GM12878 (cell line): ENCODE measurements at regions not wholly inside any gene's neighbourhood (a gene's known extent, or its start where the extent isn't known, plus 50 kb on each side); places are given as distances from the start of the nearest gene placed in this dataset.

ENCODE experiments used
- ATF7 ChIP-seq: fragments of 450-650 bp; IDR thresholded peaks from 2 replicates; pipeline ENCODE4 v1.6.1; 2016; ENCODE audit warnings: low read depth, mild to moderate bottlenecking
- CTCF ChIP-seq, 3 experiments: IDR thresholded peaks in 2 of 3; conservative IDR thresholded peaks in 1 of 3; 2 replicates each; pipeline ENCODE4 v1.5.1; 2011; ENCODE audit warnings: low read depth in 3 of 3, low read length in 3 of 3, mild to moderate bottlenecking in 3 of 3, control low read depth in 2 of 3, moderate library complexity in 2 of 3, inconsistent platforms in 1 of 3, mixed read lengths in 1 of 3; ENCODE audit not compliant: control insufficient read depth in 2 of 3, insufficient read depth in 1 of 3; ENCODE audit errors: extremely low read depth in 1 of 3
- JUNB ChIP-seq: IDR thresholded peaks from 2 replicates; pipeline ENCODE4 v1.6.1; 2016; ENCODE audit warnings: antibody characterized with exemption, mild to moderate bottlenecking
- POLR2AphosphoS5 ChIP-seq: IDR thresholded peaks from 2 replicates; pipeline ENCODE4 v1.6.1; 2011; ENCODE audit warnings: mild to moderate bottlenecking, low read length, inconsistent platforms
- TBL1XR1 ChIP-seq: IDR thresholded peaks from 2 replicates; pipeline ENCODE4 v1.6.1; 2012; ENCODE audit warnings: low read depth, low read length, improper control_type of control experiment
- ZNF217 ChIP-seq: fragments of 450-650 bp; IDR thresholded peaks from 2 replicates; pipeline ENCODE4 v1.6.1; 2017; ENCODE audit warnings: antibody characterized with exemption, mild to moderate bottlenecking

GRCh38 chr4:23594125-23594524 lies 295.7 kb downstream of the PPARGC1A start:
- TF ChIP-seq POLR2AphosphoS5: no peak
- no peak for TF ChIP-seq TBL1XR1
- no peak for TF ChIP-seq ATF7
- no peak for TF ChIP-seq JUNB
- no peak for TF ChIP-seq CTCF (IDR thresholded peaks at IDR 0.05 in 2 of 3, conservative IDR thresholded peaks at IDR 0.05 in 1 of 3; ENCODE audit: control insufficient read depth in 2 of 3, extremely low read depth in 1 of 3, insufficient read depth in 1 of 3, low read depth in 3 of 3, low read length in 3 of 3)
- TF ChIP-seq ZNF217: no peak
